Activated CD4-positive, alpha-beta T cell treated with anti-CD3 and anti-CD28 coated beads, Interleukin-2, amount 10 ng/mL, durations not matched to agents 7 days and 5 days (primary cell): ENCODE measurements at regions not wholly inside any gene's neighbourhood (a gene's known extent, or its start where the extent isn't known, plus 50 kb on each side); places are given as distances from the start of the nearest gene placed in this dataset.

ENCODE experiments used
- CTCF ChIA-PET: fragments of 350-600 bp; sonication (Branson Sonifier 250); formaldehyde crosslinking; loops from one replicate; lab custom pipeline; 2021; ENCODE audit warnings: antibody characterized with exemption; lab: Charles Lee
- POLR2A ChIA-PET: fragments of 350-600 bp; sonication (Branson Sonifier 250); formaldehyde crosslinking; loops from one replicate; lab custom pipeline; 2021; ENCODE audit warnings: antibody characterized with exemption; lab: Charles Lee
- DNase-seq: peaks from one replicate; pipeline ENCODE4 v3.0.0-alpha.2; 2020
- H3K27ac Mint-ChIP-seq: one replicate; pipeline ENCODE4 v1.8.0; 2021; ENCODE audit warnings: mild to moderate bottlenecking, moderate library complexity, mixed read lengths
- H3K27me3 Mint-ChIP-seq: one replicate; pipeline ENCODE4 v1.8.0; 2021; ENCODE audit warnings: mixed read lengths
- H3K36me3 Mint-ChIP-seq: one replicate; pipeline ENCODE4 v1.8.0; 2021; ENCODE audit warnings: low read depth, mixed read lengths
- H3K4me1 Mint-ChIP-seq: one replicate; pipeline ENCODE4 v1.8.0; 2021; ENCODE audit warnings: mixed read lengths
- H3K4me3 Mint-ChIP-seq: one replicate; pipeline ENCODE4 v1.8.0; 2021; ENCODE audit warnings: mild to moderate bottlenecking, moderate library complexity, mixed read lengths
- H3K9me3 Mint-ChIP-seq: one replicate; pipeline ENCODE4 v1.8.0; 2021; ENCODE audit warnings: mixed read lengths

DNA sequence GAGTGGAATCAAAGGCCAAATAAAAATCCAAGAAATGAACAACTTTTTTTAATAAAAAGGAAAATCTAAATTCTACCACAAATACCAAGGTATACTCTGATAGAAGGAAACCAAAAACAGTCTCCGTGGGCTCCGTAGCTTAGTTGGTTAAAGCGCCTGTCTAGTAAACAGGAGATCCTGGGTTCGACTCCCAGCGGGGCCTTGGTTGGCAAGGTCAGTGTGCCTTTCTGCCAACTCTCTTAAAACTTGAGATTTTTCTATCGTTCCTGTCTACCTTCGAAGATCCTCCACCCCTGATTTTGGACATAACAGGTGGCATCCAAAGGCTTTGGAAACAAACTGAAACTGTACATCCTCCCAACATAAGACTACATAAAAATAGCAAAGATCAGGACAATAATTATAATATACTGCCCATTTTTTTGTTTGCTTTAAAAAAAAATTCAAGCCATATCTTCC lies 197.9 kb downstream of the TRIM27 start:
- H3K27ac Mint-ChIP-seq = no peak overlapping the region
- peaks cover 12% of the 10 kb centered on the region for H3K9me3 Mint-ChIP-seq
- H3K36me3 Mint-ChIP-seq = no peaks in the 10 kb centered on the region
- no peak overlapping the region for H3K4me3 Mint-ChIP-seq
- CTCF ChIA-PET = no interaction called here
- POLR2A ChIA-PET = no interaction called here
- peaks cover 68% of the 10 kb centered on the region for H3K27me3 Mint-ChIP-seq
- DNase-seq = no peak
- peaks cover 21% of the 10 kb centered on the region for H3K4me1 Mint-ChIP-seq

DNA sequence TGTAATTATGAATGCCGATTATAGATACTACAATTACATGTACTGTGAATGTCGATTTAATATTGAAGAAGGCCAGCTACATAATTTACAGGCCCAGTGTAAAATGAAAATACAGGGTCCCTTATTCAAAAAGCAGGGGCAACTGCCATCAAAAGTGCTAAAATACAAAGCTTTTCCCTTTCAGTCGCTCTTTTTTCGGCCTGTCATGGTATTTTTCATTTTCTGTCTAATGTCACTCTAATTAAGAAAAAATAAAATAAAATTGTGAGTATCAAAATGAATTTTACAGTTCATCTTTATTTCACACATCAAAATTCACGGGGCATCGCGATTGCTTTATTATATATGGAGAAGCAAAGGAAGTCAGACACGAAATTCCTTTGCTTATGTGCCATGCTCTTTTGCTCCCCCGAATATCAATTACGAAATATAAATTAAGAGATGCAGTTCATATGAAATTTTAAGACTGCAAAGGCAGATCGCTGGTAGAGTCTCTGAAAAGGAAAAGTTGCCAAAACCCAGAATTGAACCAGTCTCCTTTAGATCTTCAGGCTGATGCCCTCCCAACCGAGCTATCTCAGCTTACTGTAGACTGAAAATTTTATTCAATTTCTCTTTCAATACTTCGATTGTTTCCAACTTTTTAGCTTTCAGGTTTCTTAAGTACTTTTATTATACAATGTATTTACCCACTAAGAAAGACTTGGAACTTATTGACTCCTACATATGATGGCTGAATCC lies 197.0 kb downstream of the TRIM27 start:
- Mint-ChIP-seq H3K27ac (no peak overlapping the region), H3K27me3 (peaks cover 68% of the 10 kb centered on the region), H3K36me3 (no peaks in the 10 kb centered on the region), H3K4me3 (no peak overlapping the region), H3K9me3 (peaks cover 15% of the 10 kb centered on the region), H3K4me1 (peaks cover 21% of the 10 kb centered on the region)
- CTCF ChIA-PET = interaction anchor here (1.1 kb wide), 1 partner anchor 12 kb away, joined by 3 read pairs; no protein-coding TSS in a partner anchor
- no peak for DNase-seq
- POLR2A ChIA-PET = no interaction called here

DNA sequence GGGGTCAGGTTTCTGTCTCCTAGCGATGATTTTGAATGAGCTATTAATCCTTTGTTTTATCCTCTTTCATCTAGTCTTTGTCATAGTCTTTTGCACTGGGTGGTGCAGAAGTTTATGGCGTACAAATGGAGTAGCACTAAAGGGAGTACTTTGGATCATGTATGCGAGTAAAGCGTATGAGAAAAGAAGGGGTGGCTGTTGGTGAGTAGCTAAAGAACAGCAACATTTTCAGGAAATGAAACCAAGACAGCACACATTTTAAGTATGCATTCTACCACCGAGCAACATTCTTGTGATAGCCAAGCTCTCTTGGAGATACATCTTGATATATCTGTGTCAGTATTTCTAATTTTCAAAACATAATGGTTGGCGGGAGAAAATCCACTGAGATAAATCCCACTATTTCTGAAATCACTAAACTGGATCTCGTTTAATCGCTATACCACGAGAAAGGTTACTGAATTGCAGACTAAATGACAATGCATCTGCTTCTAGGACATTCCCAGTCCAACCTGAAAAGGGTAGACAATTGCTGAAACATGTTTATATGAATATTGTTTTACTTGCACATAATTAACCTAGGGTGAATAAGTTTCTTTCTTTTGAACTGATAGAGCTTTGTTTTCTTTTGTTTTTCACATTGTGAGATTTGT lies 196.1 kb downstream of the TRIM27 start:
- Mint-ChIP-seq H3K36me3 (no peaks in the 10 kb centered on the region), H3K27me3 (peaks cover 70% of the 10 kb centered on the region), H3K27ac (no peak overlapping the region), H3K4me3 (peak overlapping the region; percentile 80), H3K4me1 (peaks cover 21% of the 10 kb centered on the region), H3K9me3 (peaks cover 15% of the 10 kb centered on the region)
- POLR2A ChIA-PET = no interaction called here
- DNase-seq = no peak
- CTCF ChIA-PET = interaction anchor here (0.6 to 2.6 kb wide), 3 partner anchors 11 to 469 kb away, joined by 3 to 8 read pairs (median 3); partner anchors contain the start of gene NKAPL

DNA sequence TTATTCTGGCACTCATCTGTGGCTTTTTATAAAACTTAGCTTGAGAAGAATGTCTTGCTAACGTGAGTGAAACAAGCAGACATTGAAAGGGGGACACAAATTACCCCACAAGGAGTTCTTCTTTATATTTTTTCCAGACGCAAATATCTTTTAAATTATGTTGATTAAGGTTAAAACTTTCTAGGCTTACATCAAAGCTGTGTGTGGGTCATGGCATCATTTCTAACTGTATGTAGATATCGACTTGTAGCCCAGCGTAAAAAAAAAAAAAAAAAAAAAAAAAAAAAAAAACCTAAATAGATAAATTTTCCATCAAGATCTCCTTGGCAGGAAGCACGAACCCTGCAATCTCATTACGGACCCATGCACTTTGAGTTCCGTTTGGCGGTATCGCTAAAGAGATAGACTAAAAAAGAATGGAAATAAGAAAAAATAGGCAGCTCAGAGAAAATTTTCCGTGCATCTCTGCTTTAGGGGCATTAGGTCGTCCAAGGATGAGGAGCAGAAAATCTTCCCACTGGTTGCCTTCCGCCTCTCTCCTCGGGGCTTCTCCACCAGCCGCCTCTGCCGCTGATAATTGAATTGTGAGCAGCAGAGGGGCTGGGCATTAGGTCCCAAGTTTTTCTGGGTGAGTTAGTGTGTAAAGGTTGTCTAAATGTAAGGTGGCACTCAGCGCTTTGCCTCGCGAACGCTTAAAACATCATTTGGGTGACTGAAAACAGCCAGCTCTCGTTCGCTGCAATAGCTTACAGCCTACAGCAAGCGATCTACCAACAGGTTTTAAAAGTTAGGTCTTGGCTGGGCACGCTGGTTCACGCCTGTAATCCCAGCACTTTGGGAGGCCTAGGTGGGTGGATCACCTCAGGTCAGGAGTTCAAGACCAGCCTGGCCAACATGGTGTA lies 194.0 kb downstream of the TRIM27 start:
- peaks cover 78% of the 10 kb centered on the region for H3K27me3 Mint-ChIP-seq
- H3K27ac Mint-ChIP-seq = peak overlapping the region; percentile 81
- POLR2A ChIA-PET = no interaction called here
- H3K36me3 Mint-ChIP-seq = no peaks in the 10 kb centered on the region
- DNase-seq = no peak
- peaks cover 24% of the 10 kb centered on the region for H3K4me1 Mint-ChIP-seq
- peaks cover 15% of the 10 kb centered on the region for H3K9me3 Mint-ChIP-seq
- CTCF ChIA-PET = interaction anchor here (0.6 to 2.6 kb wide), 6 partner anchors 8 to 1314 kb away, joined by 3 to 8 read pairs (median 3); no protein-coding TSS in a partner anchor
- H3K4me3 Mint-ChIP-seq = peak overlapping the region; percentile 80

DNA sequence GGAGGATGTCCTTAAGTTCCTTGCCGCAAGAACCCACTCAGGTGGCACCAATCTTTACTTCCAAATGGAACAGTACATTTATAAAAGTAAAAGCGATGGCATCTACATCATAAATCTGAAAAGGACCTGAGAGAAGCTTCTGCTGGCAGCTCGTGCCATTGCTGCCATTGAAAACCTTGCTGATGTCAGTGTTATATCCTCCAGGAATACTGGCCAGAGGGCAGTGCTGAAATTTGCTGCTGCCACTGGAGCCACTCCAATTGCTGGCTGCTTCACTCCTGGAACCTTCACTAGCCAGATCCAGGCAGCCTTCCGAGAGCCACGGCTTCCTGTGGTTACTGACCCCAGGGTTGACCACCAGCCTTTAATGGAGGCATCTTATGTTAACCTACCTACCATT lies 191.7 kb downstream of the TRIM27 start:
- no peak for DNase-seq
- H3K4me1 Mint-ChIP-seq = peaks cover 26% of the 10 kb centered on the region
- peaks cover 89% of the 10 kb centered on the region for H3K27me3 Mint-ChIP-seq
- H3K4me3 Mint-ChIP-seq = no peak overlapping the region
- H3K27ac Mint-ChIP-seq = no peak overlapping the region
- H3K36me3 Mint-ChIP-seq = peaks cover 3% of the 10 kb centered on the region
- ChIA-PET CTCF (no interaction called here), POLR2A (no interaction called here)
- peaks cover 22% of the 10 kb centered on the region for H3K9me3 Mint-ChIP-seq

DNA sequence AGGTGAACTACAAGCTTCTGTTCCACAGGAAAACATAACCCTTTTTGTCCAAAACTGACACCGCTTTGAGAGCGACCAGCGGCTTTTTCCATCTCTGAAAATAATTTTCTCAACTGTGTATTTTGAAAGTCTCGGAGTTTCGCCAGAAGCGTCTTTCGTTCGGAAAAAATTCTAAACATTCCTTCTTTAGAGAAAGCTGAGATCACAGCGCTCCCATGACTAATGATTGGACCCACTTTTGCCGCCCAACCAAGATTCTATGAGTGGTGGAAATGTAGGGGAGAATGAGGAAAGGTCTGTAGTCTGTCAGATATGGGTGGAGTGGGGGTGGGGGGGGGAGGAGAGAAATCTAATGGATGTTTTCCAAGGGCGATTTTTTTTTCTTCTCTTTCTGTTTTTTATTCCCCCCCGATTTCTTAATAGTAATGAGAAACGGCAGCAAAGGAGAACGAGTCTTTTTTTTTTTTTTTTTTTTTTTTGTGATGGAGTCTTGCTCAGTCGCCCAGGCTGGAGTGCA lies 189.3 kb downstream of the TRIM27 start:
- CTCF ChIA-PET = interaction anchor here (1.0 kb wide), 1 partner anchor 43 kb away, joined by 4 read pairs; no protein-coding TSS in a partner anchor

DNA sequence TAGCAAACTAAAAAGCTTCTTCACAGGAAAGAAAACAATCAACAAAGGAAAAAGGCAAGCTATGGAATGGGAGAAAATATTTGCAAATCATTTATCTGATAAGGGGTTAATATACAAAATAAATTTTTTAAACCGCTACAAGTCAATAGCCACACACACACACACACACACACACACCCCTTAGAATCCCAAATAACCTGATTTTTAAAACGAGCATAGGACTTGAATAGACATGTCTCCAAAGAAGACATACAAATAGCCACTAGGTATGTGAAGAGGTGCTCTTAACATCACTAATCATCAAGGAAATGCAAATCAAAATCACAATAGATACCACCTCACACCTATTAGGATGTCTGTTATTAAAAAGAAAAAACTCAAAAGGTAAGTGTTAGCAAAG lies 187.7 kb downstream of the TRIM27 start:
- Mint-ChIP-seq H3K4me3 (no peak overlapping the region), H3K27ac (no peak overlapping the region), H3K27me3 (peaks cover 76% of the 10 kb centered on the region), H3K36me3 (peaks cover 5% of the 10 kb centered on the region), H3K9me3 (peaks cover 20% of the 10 kb centered on the region), H3K4me1 (peaks cover 16% of the 10 kb centered on the region)
- CTCF ChIA-PET = no interaction called here
- DNase-seq = no peak
- POLR2A ChIA-PET = no interaction called here

More for the DNA sequence above, 189.3 kb downstream of the TRIM27 start:
- H3K4me3 Mint-ChIP-seq = no peak overlapping the region
- peaks cover 24% of the 10 kb centered on the region for H3K4me1 Mint-ChIP-seq
- POLR2A ChIA-PET = no interaction called here
- peak overlapping the region; percentile 9 for H3K27ac Mint-ChIP-seq
- peaks cover 5% of the 10 kb centered on the region for H3K36me3 Mint-ChIP-seq
- DNase-seq = no peak
- H3K27me3 Mint-ChIP-seq = peaks cover 85% of the 10 kb centered on the region
- peaks cover 26% of the 10 kb centered on the region for H3K9me3 Mint-ChIP-seq

DNA sequence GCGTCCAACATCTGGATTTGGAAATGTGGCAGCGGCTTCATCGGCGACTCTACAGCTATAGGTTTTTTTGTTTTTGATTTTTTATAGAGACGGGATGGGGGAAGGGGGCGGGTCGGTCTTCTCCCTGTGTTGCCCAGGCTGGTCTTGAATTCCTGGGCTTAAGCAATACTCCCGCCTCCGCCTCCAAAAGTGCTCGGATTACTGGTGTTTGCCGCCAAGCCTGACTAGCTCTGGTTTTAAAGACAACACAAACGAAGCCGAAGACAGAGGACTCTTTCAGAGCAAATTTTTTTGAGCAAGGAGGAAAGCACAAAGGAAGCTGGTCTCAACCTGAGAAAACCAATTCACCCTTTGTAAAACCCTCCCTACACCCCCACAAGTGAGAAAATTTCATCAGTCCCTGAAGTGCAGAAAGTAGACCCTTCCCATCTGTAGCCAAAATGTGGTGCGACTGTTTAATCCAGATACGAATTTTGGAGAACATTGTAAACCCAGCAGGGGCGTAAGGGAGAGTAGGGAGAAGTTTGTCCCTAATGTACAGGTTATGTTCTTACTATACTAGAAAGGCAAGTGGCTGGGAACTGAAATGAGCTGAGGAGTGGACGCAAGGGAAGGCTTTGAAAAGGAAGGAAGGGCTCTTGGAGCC lies 185.9 kb downstream of the TRIM27 start:
- CTCF ChIA-PET = interaction anchor here (0.8 to 1.3 kb wide), 4 partner anchors 9 to 40 kb away, joined by 3 to 4 read pairs (median 3); no protein-coding TSS in a partner anchor
- POLR2A ChIA-PET = no interaction called here
- peaks cover 19% of the 10 kb centered on the region for H3K9me3 Mint-ChIP-seq
- no peak for DNase-seq
- H3K4me3 Mint-ChIP-seq = no peak overlapping the region
- H3K27ac Mint-ChIP-seq = no peak overlapping the region
- peaks cover 16% of the 10 kb centered on the region for H3K4me1 Mint-ChIP-seq
- peaks cover 5% of the 10 kb centered on the region for H3K36me3 Mint-ChIP-seq
- H3K27me3 Mint-ChIP-seq = peaks cover 64% of the 10 kb centered on the region

DNA sequence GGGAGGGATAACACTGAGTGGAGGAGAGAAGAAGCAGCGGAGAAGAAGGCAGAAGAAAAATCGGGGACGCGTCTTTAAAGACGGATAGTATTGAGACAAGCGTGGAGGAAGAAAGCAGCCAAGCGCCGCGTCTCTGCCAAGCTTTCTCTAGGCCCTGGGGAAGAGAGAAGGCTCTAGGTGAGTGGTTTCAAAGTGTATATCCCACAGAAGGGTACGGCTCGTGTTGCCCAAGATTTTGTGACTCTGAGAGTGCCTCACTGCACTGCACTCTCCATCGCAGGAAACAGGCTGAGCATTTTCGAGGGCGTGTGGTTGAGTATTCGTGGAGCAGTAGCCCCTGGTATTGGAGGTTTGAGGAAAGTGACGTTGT lies 185.4 kb downstream of the TRIM27 start:
- peaks cover 64% of the 10 kb centered on the region for H3K27me3 Mint-ChIP-seq
- no peak overlapping the region for H3K4me3 Mint-ChIP-seq
- H3K36me3 Mint-ChIP-seq = peaks cover 5% of the 10 kb centered on the region
- peaks cover 16% of the 10 kb centered on the region for H3K4me1 Mint-ChIP-seq
- CTCF ChIA-PET = interaction anchor here (0.8 to 1.3 kb wide), 3 partner anchors 10 to 39 kb away, joined by 3 read pairs; no protein-coding TSS in a partner anchor
- no peak overlapping the region for H3K27ac Mint-ChIP-seq
- POLR2A ChIA-PET = no interaction called here
- peaks cover 19% of the 10 kb centered on the region for H3K9me3 Mint-ChIP-seq
- no peak for DNase-seq

DNA sequence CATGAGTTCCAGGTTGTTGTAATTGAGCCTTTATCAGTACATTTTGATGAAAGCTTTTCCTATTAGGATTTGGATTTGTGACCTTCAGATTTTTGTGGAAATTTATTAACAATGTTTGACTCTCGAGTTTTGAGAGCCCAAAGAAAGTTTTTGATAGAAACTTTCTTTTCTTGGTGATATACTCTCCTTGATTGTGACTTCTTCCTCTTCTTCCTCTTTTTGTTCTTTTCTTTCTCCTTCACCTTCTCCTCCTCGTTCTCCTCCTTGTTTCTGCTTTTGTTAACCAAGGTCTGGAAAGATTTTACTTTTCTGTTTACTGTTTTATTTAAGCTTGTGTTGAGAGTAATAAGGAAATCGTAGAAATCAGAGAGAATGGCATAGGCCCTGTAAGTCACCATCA lies 182.4 kb downstream of the TRIM27 start:
- Mint-ChIP-seq H3K4me1 (peaks cover 14% of the 10 kb centered on the region), H3K27me3 (peaks cover 57% of the 10 kb centered on the region), H3K27ac (no peak overlapping the region), H3K4me3 (no peak overlapping the region), H3K36me3 (peaks cover 5% of the 10 kb centered on the region), H3K9me3 (peaks cover 21% of the 10 kb centered on the region)
- POLR2A ChIA-PET = no interaction called here
- CTCF ChIA-PET = interaction anchor here (1.1 kb wide), 1 partner anchor 93 kb away, joined by 3 read pairs; no protein-coding TSS in a partner anchor
- no peak for DNase-seq

DNA sequence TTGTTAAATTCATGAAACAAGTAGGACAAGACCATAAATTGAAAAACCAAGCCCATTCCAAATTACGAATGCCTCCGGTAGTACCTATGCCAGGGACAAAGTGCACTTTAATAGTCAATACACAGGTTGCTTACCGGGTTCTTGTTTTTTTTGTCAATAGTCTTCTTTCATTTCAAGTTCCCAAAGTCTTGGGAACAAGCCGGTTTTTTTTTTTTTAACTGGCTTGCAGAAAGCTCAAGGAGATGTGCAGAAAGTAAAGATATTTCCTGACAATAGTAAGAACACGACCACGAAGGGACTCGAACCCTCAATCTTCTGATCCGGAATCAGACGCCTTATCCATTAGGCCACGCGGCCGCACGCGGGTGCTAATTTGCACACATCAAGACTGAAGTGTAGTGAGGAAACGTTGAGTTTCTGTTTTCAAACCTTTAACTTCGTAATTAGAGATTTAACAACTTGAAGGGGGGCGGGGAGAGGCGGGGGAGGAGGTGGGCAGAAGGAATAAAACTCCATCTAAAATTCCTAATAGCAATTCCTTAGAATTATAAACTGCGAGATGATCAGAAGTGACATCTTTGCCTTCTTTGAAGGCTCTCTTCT lies 181.0 kb downstream of the TRIM27 start:
- peaks cover 56% of the 10 kb centered on the region for H3K27me3 Mint-ChIP-seq
- H3K4me3 Mint-ChIP-seq = no peak overlapping the region
- no peak overlapping the region for H3K27ac Mint-ChIP-seq
- peaks cover 14% of the 10 kb centered on the region for H3K9me3 Mint-ChIP-seq
- H3K4me1 Mint-ChIP-seq = peaks cover 9% of the 10 kb centered on the region
- POLR2A ChIA-PET = no interaction called here
- peaks cover 3% of the 10 kb centered on the region for H3K36me3 Mint-ChIP-seq
- CTCF ChIA-PET = interaction anchor here (0.6 kb wide), 1 partner anchor 21 kb away, joined by 4 read pairs; no protein-coding TSS in a partner anchor
- no peak for DNase-seq
